Gastroesophageal sphincter (tissue), 3 donors: ENCODE measurements at regions not wholly inside any gene's neighbourhood (a gene's known extent, or its start where the extent isn't known, plus 50 kb on each side); places are given as distances from the start of the nearest gene placed in this dataset.

ENCODE experiments used
- POLR2A ChIP-seq, 2 donors: fragments of 450-650 bp; IDR thresholded peaks; one replicate each; pipeline ENCODE4 v1.6.1; 2017; ENCODE audit warnings: antibody characterized with exemption in 2 of 2, mild to moderate bottlenecking in 2 of 2, moderate library complexity in 1 of 2
- POLR2AphosphoS5 ChIP-seq: sonication (generic); formaldehyde crosslinking; IDR thresholded peaks from one replicate; pipeline ENCODE4 v1.6.1; 2017; ENCODE audit warnings: antibody characterized with exemption
- TF ChIP-seq, protein P1 (sequence below), 4 experiments: fragments of 200-600 bp in 2 of 4; fragments of 450-650 bp in 2 of 4; sonication (generic) in 1 of 4; IDR thresholded peaks; one replicate each; pipeline ENCODE4 v1.5.1; 2017 to 2019; ENCODE audit warnings: antibody characterized with exemption in 4 of 4, mild to moderate bottlenecking in 2 of 4, moderate library complexity in 2 of 4

DNA sequence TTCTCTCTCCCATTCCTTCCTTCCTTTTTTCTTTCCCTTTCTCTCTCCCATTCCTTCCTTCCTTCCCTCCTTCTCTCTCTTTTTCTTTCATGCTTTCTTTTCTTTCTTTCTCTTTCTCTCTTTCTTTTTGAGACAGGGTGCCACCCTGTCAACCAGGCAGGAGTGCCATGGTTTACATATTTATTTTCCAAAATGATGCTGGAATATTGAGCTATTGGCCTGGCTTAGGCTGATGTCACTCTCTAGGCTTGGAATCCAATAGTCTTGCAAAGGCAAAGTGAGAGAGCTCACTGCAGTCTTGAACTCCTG lies 159.1 kb downstream of the BAMBI start:
- TF ChIP-seq POLR2A (IDR thresholded peaks at IDR 0.05) (no peak), POLR2AphosphoS5 (no peak)
- TF ChIP-seq, protein P1, sequence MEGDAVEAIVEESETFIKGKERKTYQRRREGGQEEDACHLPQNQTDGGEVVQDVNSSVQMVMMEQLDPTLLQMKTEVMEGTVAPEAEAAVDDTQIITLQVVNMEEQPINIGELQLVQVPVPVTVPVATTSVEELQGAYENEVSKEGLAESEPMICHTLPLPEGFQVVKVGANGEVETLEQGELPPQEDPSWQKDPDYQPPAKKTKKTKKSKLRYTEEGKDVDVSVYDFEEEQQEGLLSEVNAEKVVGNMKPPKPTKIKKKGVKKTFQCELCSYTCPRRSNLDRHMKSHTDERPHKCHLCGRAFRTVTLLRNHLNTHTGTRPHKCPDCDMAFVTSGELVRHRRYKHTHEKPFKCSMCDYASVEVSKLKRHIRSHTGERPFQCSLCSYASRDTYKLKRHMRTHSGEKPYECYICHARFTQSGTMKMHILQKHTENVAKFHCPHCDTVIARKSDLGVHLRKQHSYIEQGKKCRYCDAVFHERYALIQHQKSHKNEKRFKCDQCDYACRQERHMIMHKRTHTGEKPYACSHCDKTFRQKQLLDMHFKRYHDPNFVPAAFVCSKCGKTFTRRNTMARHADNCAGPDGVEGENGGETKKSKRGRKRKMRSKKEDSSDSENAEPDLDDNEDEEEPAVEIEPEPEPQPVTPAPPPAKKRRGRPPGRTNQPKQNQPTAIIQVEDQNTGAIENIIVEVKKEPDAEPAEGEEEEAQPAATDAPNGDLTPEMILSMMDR (IDR thresholded peaks at IDR 0.05) = no peak
